H9 (cell line): ENCODE measurements at regions not wholly inside any gene's neighbourhood (a gene's known extent, or its start where the extent isn't known, plus 50 kb on each side); places are given as distances from the start of the nearest gene placed in this dataset.

Source experiments
- DNase-seq: peaks from one replicate; pipeline ENCODE4 v3.0.0-alpha.2; 2017
- H2AFZ ChIP-seq: one replicate; pipeline ENCODE4 v1.6.1; 2013; ENCODE audit warnings: mild to moderate bottlenecking, low read length, control low read depth, moderate library complexity
- H2AK5ac ChIP-seq: 2 replicates; pipeline ENCODE4 v1.6.1; 2013; ENCODE audit warnings: low read length, control low read depth, mixed read lengths; ENCODE audit not compliant: insufficient read length
- H2BK120ac ChIP-seq: one replicate; pipeline ENCODE4 v1.6.1; 2013; ENCODE audit warnings: low read depth, mild to moderate bottlenecking, low read length, control low read depth, inconsistent platforms; ENCODE audit not compliant: poor library complexity, severe bottlenecking
- H2BK12ac ChIP-seq: 2 replicates; pipeline ENCODE4 v1.6.1; 2013; ENCODE audit warnings: low read length, control low read depth, mixed read lengths, low read depth; ENCODE audit not compliant: insufficient read length
- H2BK15ac ChIP-seq: 2 replicates; pipeline ENCODE4 v1.6.1; 2013; ENCODE audit warnings: low read depth, low read length, control low read depth
- H2BK20ac ChIP-seq: one replicate; pipeline ENCODE4 v1.6.1; 2013; ENCODE audit warnings: low read depth, mild to moderate bottlenecking, low read length, control low read depth, inconsistent platforms; ENCODE audit not compliant: poor library complexity, severe bottlenecking
- H2BK5ac ChIP-seq: 2 replicates; pipeline ENCODE4 v1.6.1; 2013; ENCODE audit warnings: low read length, control low read depth, mixed read lengths; ENCODE audit not compliant: insufficient read length
- H3K14ac ChIP-seq: 2 replicates; pipeline ENCODE4 v1.6.1; 2013; ENCODE audit warnings: low read length, control low read depth; ENCODE audit not compliant: insufficient read depth
- H3K18ac ChIP-seq: 2 replicates; pipeline ENCODE4 v1.6.1; 2013; ENCODE audit warnings: low read depth, mild to moderate bottlenecking, mixed read lengths, low read length, control low read depth; ENCODE audit not compliant: insufficient read length
- H3K23ac ChIP-seq: 2 replicates; pipeline ENCODE4 v1.6.1; 2013; ENCODE audit warnings: low read length, control low read depth, mixed read lengths, low read depth; ENCODE audit not compliant: insufficient read length
- H3K23me2 ChIP-seq: 2 replicates; pipeline ENCODE4 v1.6.1; 2013; ENCODE audit warnings: low read depth, mild to moderate bottlenecking, mixed read lengths, low read length, control low read depth; ENCODE audit not compliant: insufficient read length, poor library complexity, severe bottlenecking
- H3K27ac ChIP-seq: 2 replicates; pipeline ENCODE4 v1.5.1; 2013; ENCODE audit warnings: low read length, control low read depth, mixed read lengths, low read depth; ENCODE audit not compliant: insufficient read length
- H3K27me3 ChIP-seq: 2 replicates; pipeline ENCODE4 v1.6.1; 2013; ENCODE audit warnings: low read length, control low read depth, inconsistent platforms; ENCODE audit not compliant: insufficient read depth
- H3K4ac ChIP-seq: 2 replicates; pipeline ENCODE4 v1.6.1; 2013; ENCODE audit warnings: low read depth, mild to moderate bottlenecking, control low read depth, inconsistent platforms, low read length, moderate library complexity
- H3K4me1 ChIP-seq: 2 replicates; pipeline ENCODE4 v1.6.1; 2013; ENCODE audit warnings: low read length, control low read depth, inconsistent platforms; ENCODE audit not compliant: insufficient read depth
- H3K4me2 ChIP-seq: 2 replicates; pipeline ENCODE4 v1.6.1; 2013; ENCODE audit warnings: low read length, control low read depth, mixed read lengths; ENCODE audit not compliant: insufficient read length, insufficient read depth
- H3K56ac ChIP-seq: 2 replicates; pipeline ENCODE4 v1.6.1; 2013; ENCODE audit warnings: low read depth, mild to moderate bottlenecking, mixed read lengths, low read length, control low read depth; ENCODE audit not compliant: insufficient read length
- H3K79me1 ChIP-seq: 2 replicates; pipeline ENCODE4 v1.6.1; 2013; ENCODE audit warnings: low read depth, mild to moderate bottlenecking, moderate library complexity, low read length, control low read depth, inconsistent platforms; ENCODE audit not compliant: insufficient read depth, poor library complexity, severe bottlenecking
- H3K79me2 ChIP-seq: 2 replicates; pipeline ENCODE4 v1.6.1; 2013; ENCODE audit warnings: low read length, control low read depth, inconsistent platforms; ENCODE audit not compliant: insufficient read depth
- H3K9ac ChIP-seq: 2 replicates; pipeline ENCODE4 v1.6.1; 2013; ENCODE audit warnings: low read length, control low read depth, mixed read lengths; ENCODE audit not compliant: insufficient read length; ENCODE audit errors: extremely low read depth
- H3K9me3 ChIP-seq: one replicate; pipeline ENCODE4 v1.6.1; 2013; ENCODE audit warnings: low read depth, low read length, inconsistent platforms; ENCODE audit not compliant: control insufficient read depth
- H3T11ph ChIP-seq: one replicate; pipeline ENCODE4 v1.6.1; 2013; ENCODE audit warnings: mild to moderate bottlenecking, low read length, control low read depth, inconsistent platforms
- H4K20me1 ChIP-seq: one replicate; pipeline ENCODE4 v1.6.1; 2013; ENCODE audit not compliant: control insufficient read depth, insufficient read length, insufficient read depth
- H4K5ac ChIP-seq: 2 replicates; pipeline ENCODE4 v1.6.1; 2013; ENCODE audit warnings: low read depth, mild to moderate bottlenecking, mixed read lengths, low read length, control low read depth; ENCODE audit not compliant: insufficient read length
- H4K8ac ChIP-seq: replicated peaks from 2 replicates; pipeline ENCODE4 v1.6.1; 2013; ENCODE audit warnings: low read length, control low read depth, mixed read lengths, low read depth; ENCODE audit not compliant: insufficient read length
- H4K91ac ChIP-seq: 2 replicates; pipeline ENCODE4 v1.6.1; 2013; ENCODE audit warnings: low read depth, mild to moderate bottlenecking, moderate library complexity, mixed read lengths, low read length, control low read depth; ENCODE audit not compliant: insufficient read length
- H3K27ac Mint-ChIP-seq, 3 experiments: 2 replicates in 2 of 3; 3 replicates in 1 of 3; pipeline ENCODE4 v1.8.0; 2020 to 2021; ENCODE audit warnings: mixed read lengths in 3 of 3, mild to moderate bottlenecking in 1 of 3, moderate library complexity in 1 of 3
- H3K27me3 Mint-ChIP-seq: 2 replicates; pipeline ENCODE4 v1.8.0; 2021; ENCODE audit warnings: low read depth, mild to moderate bottlenecking, moderate library complexity, mixed read lengths
- H3K36me3 Mint-ChIP-seq, 3 experiments: 2 replicates in 2 of 3; 3 replicates in 1 of 3; pipeline ENCODE4 v1.8.0; 2020 to 2021; ENCODE audit warnings: low read depth in 3 of 3, mixed read lengths in 3 of 3; ENCODE audit not compliant: insufficient read depth in 1 of 3
- H3K4me1 Mint-ChIP-seq, 2 experiments: 2 replicates each; pipeline ENCODE4 v1.8.0; 2020; ENCODE audit warnings: mixed read lengths in 2 of 2
- H3K4me3 Mint-ChIP-seq, 2 experiments: 2 replicates in 1 of 2; 3 replicates in 1 of 2; pipeline ENCODE4 v1.8.0; 2020 to 2021; ENCODE audit warnings: mild to moderate bottlenecking in 2 of 2, mixed read lengths in 2 of 2, moderate library complexity in 1 of 2
- H3K9me3 Mint-ChIP-seq, 2 experiments: 2 replicates in 1 of 2; 3 replicates in 1 of 2; pipeline ENCODE4 v1.8.0; 2020; ENCODE audit warnings: mild to moderate bottlenecking in 2 of 2, mixed read lengths in 2 of 2, moderate library complexity in 1 of 2
- CTCF ChIP-seq: fragments of 200-600 bp; sonication (generic); conservative IDR thresholded peaks from 3 replicates; pipeline ENCODE4 v1.8.0; 2021; ENCODE audit warnings: antibody characterized with exemption, mild to moderate bottlenecking
- WGBS: extraction: QIAGEN DNeasy Blood & Tissue Kit; methylation state at CpG from one replicate; pipeline ENCODE4 v1.1.7; 2013; ENCODE audit warnings: missing lambda C conversion rate, low lambda C conversion rate, mixed read lengths; ENCODE audit not compliant: insufficient read length; ENCODE audit errors: extremely low coverage; 5-methylcytosine and 5-hydroxymethylcytosine counted together

GRCh38 chr5:172562443-172562842 lies 78.6 kb upstream of the NEURL1B start:
- H3K9me3 Mint-ChIP-seq, result no peaks in the 10 kb centered on the region
- H3K9ac ChIP-seq, result no peak overlapping the region
- H3K4me1 Mint-ChIP-seq, result peaks cover 7 to 25% of the 10 kb centered on the region in 2 experiments
- H3K79me2 ChIP-seq, result no peaks in the 10 kb centered on the region
- H2AK5ac ChIP-seq, result no peak overlapping the region
- no peak overlapping the region for H3K56ac ChIP-seq
- H4K5ac ChIP-seq, result no peak overlapping the region
- no peak overlapping the region for H3K4me3 Mint-ChIP-seq
- no peak overlapping the region for H3K27ac ChIP-seq
- H3K23ac ChIP-seq, result no peak overlapping the region
- no peak overlapping the region for H3K4ac ChIP-seq
- no peak overlapping the region for H3K14ac ChIP-seq
- H3K4me2 ChIP-seq, result no peak overlapping the region
- no peaks in the 10 kb centered on the region for H3K23me2 ChIP-seq
- no peaks in the 10 kb centered on the region for H3K36me3 Mint-ChIP-seq
- no peak overlapping the region for H3T11ph ChIP-seq
- no peak overlapping the region for H2BK12ac ChIP-seq
- no peak for DNase-seq
- H4K20me1 ChIP-seq, result no peaks in the 10 kb centered on the region
- no peaks in the 10 kb centered on the region for H3K9me3 ChIP-seq
- peaks cover 15% of the 10 kb centered on the region for H3K27me3 Mint-ChIP-seq
- no peaks in the 10 kb centered on the region for H3K27me3 ChIP-seq
- H2BK5ac ChIP-seq, result no peak overlapping the region
- TF ChIP-seq CTCF, result no peak
- H2AFZ ChIP-seq, result no peak overlapping the region
- no peak overlapping the region for H3K27ac Mint-ChIP-seq
- H3K4me1 ChIP-seq, result no peaks in the 10 kb centered on the region
- H4K8ac ChIP-seq, result no peak overlapping the region
- no peak overlapping the region for H2BK15ac ChIP-seq
- H3K79me1 ChIP-seq, result no peaks in the 10 kb centered on the region
- H2BK20ac ChIP-seq, result no peak overlapping the region
- no peak overlapping the region for H2BK120ac ChIP-seq
- H3K18ac ChIP-seq, result no peak overlapping the region
- no peak overlapping the region for H4K91ac ChIP-seq
- WGBS, result no CpG with 5 or more reads among the region's 8 CpGs
